ENCODE measurements at regions not wholly inside any gene's neighbourhood (a gene's known extent, or its start where the extent isn't known, plus 50 kb on each side); places are given as distances from the start of the nearest gene placed in this dataset.

DNA sequence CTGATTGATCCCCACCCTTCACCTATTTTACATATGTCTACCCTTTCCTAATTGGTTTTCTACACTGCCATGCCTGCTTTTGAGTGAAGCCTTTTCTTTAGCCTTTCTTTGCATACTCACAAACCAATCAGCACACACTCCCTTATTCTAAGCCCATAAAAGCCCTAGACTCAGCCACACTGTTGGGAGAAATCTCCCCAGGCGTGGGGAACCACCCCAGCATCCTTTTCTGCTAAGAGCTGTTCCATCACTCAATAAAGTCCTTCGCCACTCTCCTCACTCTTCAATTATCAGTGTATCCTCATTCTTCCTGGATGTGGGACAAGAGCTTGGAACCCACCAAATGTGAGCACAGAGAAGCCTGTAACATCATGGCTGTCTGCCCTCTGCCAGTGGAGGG is 343.6 kb downstream of the SLITRK1 start:
- dilution Hi-C loops (cut with MboI; ENCODE audit: extremely low pct_ligation_motif_present, low sequenced_read_pairs) = no loop called here
- Histone ChIP-seq H3K9ac (replicated peaks; ENCODE audit: extremely low read depth, insufficient read depth, low read length) (no peak overlapping the region), H3K4me3 (replicated peaks in 1 of 3; ENCODE audit: insufficient read depth in 1 of 3, low read depth in 1 of 3, low read length in 3 of 3) (no peak overlapping the region), H4K20me1 (replicated peaks; ENCODE audit: control insufficient read depth, extremely low read depth, insufficient read depth, low read length) (no peaks in the 10 kb centered on the region), H2AFZ (ENCODE audit: low read depth, low read length) (no peak overlapping the region), H3K27ac (ENCODE audit: insufficient read depth, low read depth, low read length) (no peak overlapping the region), H3K4me2 (ENCODE audit: insufficient read depth, low read length) (no peak overlapping the region), H3K9me3 (replicated peaks; ENCODE audit: control insufficient read depth, insufficient read depth, low read length) (peaks cover 2% of the 10 kb centered on the region), H3K79me2 (ENCODE audit: control insufficient read depth, insufficient read depth, low read length) (no peaks in the 10 kb centered on the region), H3K36me3 (ENCODE audit: control insufficient read depth in 2 of 2, extremely low read depth in 1 of 2, insufficient read depth in 2 of 2, low read length in 2 of 2) (no peaks in the 10 kb centered on the region), H3K9me1 (replicated peaks; ENCODE audit: control insufficient read depth, extremely low read depth, insufficient read depth, low read length) (no peaks in the 10 kb centered on the region), H3K27me3 (ENCODE audit: control insufficient read depth in 2 of 2, insufficient read depth in 2 of 2, low read length in 2 of 2) (no peaks in the 10 kb centered on the region), H3K4me1 (ENCODE audit: control insufficient read depth, extremely low read depth, insufficient read depth, low read length) (no peaks in the 10 kb centered on the region)
- no TSS peak for BruUV-seq (replicated peaks)
- no peak for TF ChIP-seq MAX (IDR thresholded peaks at IDR 0.05; ENCODE audit: insufficient read depth, insufficient read length)
- TF ChIP-seq EZH2 (IDR thresholded peaks at IDR 0.05; ENCODE audit: borderline replicate concordance, low read depth, low read length, severe bottlenecking) = no peak
- no peak for TF ChIP-seq FOS (IDR thresholded peaks at IDR 0.05; ENCODE audit: borderline replicate concordance, insufficient read depth, low read length)
- no peak for TF ChIP-seq POLR2AphosphoS5 (IDR thresholded peaks at IDR 0.05; ENCODE audit: insufficient read depth, low read depth, low read length)
- TF ChIP-seq GATA2 (IDR thresholded peaks at IDR 0.05; ENCODE audit: insufficient read depth, insufficient read length, low read depth, low read length) = no peak
- TF ChIP-seq CTCF (IDR thresholded peaks at IDR 0.05; ENCODE audit: extremely low read depth in 1 of 2, insufficient read depth in 1 of 2, low read depth in 1 of 2, low read length in 2 of 2) = no peak
- no peak for TF ChIP-seq JUN (IDR thresholded peaks at IDR 0.05; ENCODE audit: borderline replicate concordance, insufficient read depth, insufficient read length, low read depth)
- TF ChIP-seq POLR2A (IDR thresholded peaks at IDR 0.05; ENCODE audit: low read depth, low read length) = no peak
- no peak for TF ChIP-seq MYC (IDR thresholded peaks at IDR 0.05; ENCODE audit: low read depth, low read length)
- intact Hi-C loops (cut with micrococcal nuclease) = no loop called here
- no peak for DNase-seq (ENCODE audit: low read depth, low spot score)
- ChIA-PET CTCF (no interaction called here), POLR2A (no interaction called here)
- no peak for FAIRE-seq

Data from endothelial cell of umbilical vein (primary cell).